PC-3 (cell line): ENCODE measurements at regions not wholly inside any gene's neighbourhood (a gene's known extent, or its start where the extent isn't known, plus 50 kb on each side); places are given as distances from the start of the nearest gene placed in this dataset.

Experiments
- ATAC-seq: fragments of 200-7000 bp; cut with Tn5 transposase; 2 replicates; pipeline ENCODE4 v1.9.1; 2020; ENCODE audit warnings: mild to moderate bottlenecking, moderate library complexity
- BruUV-seq: library from RNA; stranded (reverse); fragments of 400-500 nt; replicated peaks from 2 replicates; lab custom pipeline; 2021; lab: Mats Ljungman, UMichigan
- CTCF ChIA-PET: fragments of 300-600 bp; sonication (Branson Sonifier 250); formaldehyde crosslinking; loops from one replicate; lab custom pipeline; 2022; ENCODE audit warnings: antibody characterized with exemption; lab: Charles Lee
- POLR2A ChIA-PET: fragments of 300-600 bp; sonication (Branson Sonifier 250); formaldehyde crosslinking; loops from one replicate; lab custom pipeline; 2022; ENCODE audit warnings: antibody characterized with exemption; ENCODE audit not compliant: unreplicated experiment; lab: Charles Lee
- DNase-seq: peaks from one replicate; pipeline ENCODE4 v3.0.0-alpha.2; 2015
- H2AFZ ChIP-seq: fragments of 300-600 bp; sonication (generic); 2 replicates; pipeline ENCODE4 v1.6.0; 2016; ENCODE audit warnings: antibody characterized with exemption, low read length
- H3F3A ChIP-seq: fragments of 300-600 bp; sonication (generic); one replicate; pipeline ENCODE4 v1.6.0; 2017; ENCODE audit warnings: antibody characterized with exemption, low read length, control low read depth, mild to moderate bottlenecking; ENCODE audit not compliant: unreplicated experiment
- H3K27ac ChIP-seq: fragments of 300-600 bp; sonication (generic); 2 replicates; pipeline ENCODE4 v1.5.1; 2016; ENCODE audit warnings: mild to moderate bottlenecking, low read length
- H3K27me3 ChIP-seq: fragments of 300-600 bp; sonication (generic); 2 replicates; pipeline ENCODE4 v1.6.1; 2016; ENCODE audit warnings: low read length, mixed read lengths
- H3K36me3 ChIP-seq: fragments of 300-600 bp; sonication (generic); 2 replicates; pipeline ENCODE4 v1.6.1; 2016; ENCODE audit warnings: low read depth, mixed run types, low read length, mixed read lengths
- H3K4me1 ChIP-seq: fragments of 300-600 bp; sonication (generic); 2 replicates; pipeline ENCODE4 v1.5.1; 2016; ENCODE audit warnings: low read length; ENCODE audit not compliant: insufficient read depth
- H3K4me2 ChIP-seq: fragments of 300-600 bp; sonication (generic); 2 replicates; pipeline ENCODE4 v1.6.0; 2016; ENCODE audit warnings: low read length
- H3K4me3 ChIP-seq: fragments of 300-600 bp; sonication (generic); 2 replicates; pipeline ENCODE4 v1.5.1; 2016; ENCODE audit warnings: mild to moderate bottlenecking, low read length, mixed read lengths
- H3K79me2 ChIP-seq: fragments of 300-600 bp; sonication (generic); 2 replicates; pipeline ENCODE4 v1.6.1; 2017; ENCODE audit warnings: low read length, mixed read lengths
- H3K9ac ChIP-seq: fragments of 300-600 bp; sonication (generic); 2 replicates; pipeline ENCODE4 v1.6.0; 2016; ENCODE audit warnings: mild to moderate bottlenecking, low read length
- H3K9me2 ChIP-seq: fragments of 300-600 bp; sonication (generic); replicated peaks from 2 replicates; pipeline ENCODE4 v1.6.1; 2016; ENCODE audit warnings: mixed run types, low read length, mixed read lengths
- H3K9me3 ChIP-seq: fragments of 300-600 bp; sonication (generic); 2 replicates; pipeline ENCODE4 v1.6.1; 2016; ENCODE audit warnings: low read length, mixed read lengths
- H4K20me1 ChIP-seq: fragments of 300-600 bp; sonication (generic); 2 replicates; pipeline ENCODE4 v1.6.1; 2016; ENCODE audit warnings: low read length, mixed read lengths
- CTCF ChIP-seq: fragments of 300-600 bp; sonication (generic); conservative IDR thresholded peaks from 2 replicates; pipeline ENCODE4 v1.5.1; 2017; ENCODE audit warnings: antibody characterized with exemption, low read depth, mild to moderate bottlenecking, low read length
- EZH2 ChIP-seq: fragments of 300-600 bp; sonication (generic); IDR thresholded peaks from one replicate; pipeline ENCODE4 v1.6.1; 2017; ENCODE audit warnings: antibody characterized with exemption, mild to moderate bottlenecking, low read length; ENCODE audit not compliant: unreplicated experiment
- EZH2phosphoT487 ChIP-seq: fragments of 300-600 bp; sonication (generic); IDR thresholded peaks from 2 replicates; pipeline ENCODE4 v1.6.1; 2018; ENCODE audit warnings: mild to moderate bottlenecking, antibody characterized with exemption, low read length, borderline replicate concordance
- intact Hi-C: fragments of 100-400 bp; cut with micrococcal nuclease; formaldehyde crosslinking; loops from 2 replicates; pipeline ENCODE4 v1.9.0; 2023

- POLR2A ChIA-PET, result no interaction called here
- TF ChIP-seq EZH2, result no peak
- TF ChIP-seq EZH2phosphoT487, result no peak
- no peak for TF ChIP-seq CTCF
- intact Hi-C loops, result no loop called here
Measured at GRCh38 chr10:121373411-121373810, 224.8 kb downstream of the FGFR2 start.

GRCh38 chr10:121374121-121374520 lies 224.1 kb downstream of the FGFR2 start:
- Histone ChIP-seq H3K4me3 (no peak overlapping the region), H3K79me2 (no peaks in the 10 kb centered on the region), H3K27ac (no peak overlapping the region), H3K27me3 (peaks cover 47% of the 10 kb centered on the region), H4K20me1 (no peaks in the 10 kb centered on the region), H3K4me1 (no peaks in the 10 kb centered on the region), H3K9ac (no peak overlapping the region), H3F3A (no peaks in the 10 kb centered on the region), H3K9me2 (no peaks in the 10 kb centered on the region), H2AFZ (no peak overlapping the region), H3K36me3 (no peaks in the 10 kb centered on the region), H3K9me3 (no peaks in the 10 kb centered on the region), H3K4me2 (no peak overlapping the region)
- CTCF ChIA-PET, result no interaction called here
- intact Hi-C loops, result no loop called here
- BruUV-seq, result no TSS peak
- DNase-seq, result no peak
- POLR2A ChIA-PET, result no interaction called here
- no peak for ATAC-seq
- no peak for TF ChIP-seq CTCF
- TF ChIP-seq EZH2, result no peak
- TF ChIP-seq EZH2phosphoT487, result no peak

More at GRCh38 chr10:121373411-121373810, 224.8 kb downstream of the FGFR2 start:
- ATAC-seq, result no peak
- no peaks in the 10 kb centered on the region for H3K36me3 ChIP-seq
- H3F3A ChIP-seq, result no peaks in the 10 kb centered on the region
- H3K4me2 ChIP-seq, result no peak overlapping the region
- CTCF ChIA-PET, result no interaction called here
- no peak overlapping the region for H3K27ac ChIP-seq
- H3K27me3 ChIP-seq, result peaks cover 54% of the 10 kb centered on the region
- H3K79me2 ChIP-seq, result no peaks in the 10 kb centered on the region
- no peaks in the 10 kb centered on the region for H3K9me2 ChIP-seq
- no peaks in the 10 kb centered on the region for H4K20me1 ChIP-seq
- no TSS peak for BruUV-seq
- no peak overlapping the region for H2AFZ ChIP-seq
- no peak overlapping the region for H3K9ac ChIP-seq
- H3K4me1 ChIP-seq, result no peaks in the 10 kb centered on the region
- no peak overlapping the region for H3K4me3 ChIP-seq
- no peak for DNase-seq
- no peaks in the 10 kb centered on the region for H3K9me3 ChIP-seq

GRCh38 chr10:121375172-121375571 lies 223.1 kb downstream of the FGFR2 start:
- Histone ChIP-seq H3K27me3 (peaks cover 39% of the 10 kb centered on the region), H3K9me2 (no peaks in the 10 kb centered on the region), H3K4me2 (no peak overlapping the region), H4K20me1 (no peaks in the 10 kb centered on the region), H3K79me2 (no peaks in the 10 kb centered on the region), H3K4me3 (no peak overlapping the region), H3K27ac (no peak overlapping the region), H2AFZ (no peak overlapping the region), H3K4me1 (no peaks in the 10 kb centered on the region), H3K36me3 (no peaks in the 10 kb centered on the region), H3K9me3 (no peaks in the 10 kb centered on the region), H3F3A (no peaks in the 10 kb centered on the region), H3K9ac (no peak overlapping the region)
- no TSS peak for BruUV-seq
- TF ChIP-seq CTCF, result no peak
- no peak for TF ChIP-seq EZH2
- no peak for TF ChIP-seq EZH2phosphoT487
- ATAC-seq, result no peak
- intact Hi-C loops, result no loop called here
- CTCF ChIA-PET, result no interaction called here
- DNase-seq, result no peak
- POLR2A ChIA-PET, result interaction anchor here (0.7 kb wide), 1 partner anchor 157 kb away, joined by 3 read pairs; no protein-coding TSS in a partner anchor
